HG03095 (cell line): ENCODE measurements at regions not wholly inside any gene's neighbourhood (a gene's known extent, or its start where the extent isn't known, plus 50 kb on each side); places are given as distances from the start of the nearest gene placed in this dataset.

Experiments used
- ATAC-seq: cut with Tn5 transposase; IDR thresholded peaks from one replicate; pipeline ENCODE4 v1.9.1; 2021; ENCODE audit warnings: moderate library complexity; ENCODE audit not compliant: unreplicated experiment

DNA sequence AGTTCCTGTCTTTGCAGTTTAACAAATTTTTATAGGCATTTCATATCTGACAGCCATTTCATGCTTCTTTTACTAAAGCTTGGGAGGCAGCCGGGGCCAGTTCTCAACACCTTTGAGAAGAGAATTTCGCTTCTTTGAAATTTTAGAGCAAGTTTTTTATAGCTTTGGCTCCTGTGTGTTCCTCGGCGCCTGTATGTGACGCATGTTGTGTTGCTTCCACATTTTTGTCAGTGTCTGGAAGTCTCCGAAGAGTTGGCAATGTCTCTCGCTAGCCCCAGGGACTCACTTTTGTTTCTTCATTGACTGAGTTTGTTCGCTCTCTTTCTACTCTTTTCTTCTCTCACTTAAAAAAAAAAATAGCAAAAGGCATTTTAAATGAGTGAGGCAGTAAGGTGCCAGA lies 386.9 kb upstream of the PLXNA2 start:
- no peak for ATAC-seq

DNA sequence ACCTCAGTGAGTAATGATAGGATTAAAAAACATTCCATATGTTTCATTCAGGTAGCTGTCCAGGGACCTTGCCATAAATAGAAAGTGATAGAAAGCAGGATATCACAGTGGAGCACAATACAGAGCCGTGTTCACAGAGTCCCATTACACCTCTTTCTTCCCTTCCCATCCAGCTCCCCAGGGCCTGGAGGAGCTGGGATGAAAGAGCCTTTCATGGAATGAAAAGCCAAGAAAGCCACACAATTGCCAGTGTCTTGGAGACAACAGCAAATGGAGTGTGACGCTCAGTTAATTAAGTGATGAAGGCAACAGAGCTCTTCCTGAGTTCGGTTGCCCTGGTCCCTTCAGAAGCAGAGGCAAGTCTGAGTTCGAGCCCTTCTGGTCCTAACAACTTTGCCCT lies 387.3 kb upstream of the PLXNA2 start:
- ATAC-seq = no peak

DNA sequence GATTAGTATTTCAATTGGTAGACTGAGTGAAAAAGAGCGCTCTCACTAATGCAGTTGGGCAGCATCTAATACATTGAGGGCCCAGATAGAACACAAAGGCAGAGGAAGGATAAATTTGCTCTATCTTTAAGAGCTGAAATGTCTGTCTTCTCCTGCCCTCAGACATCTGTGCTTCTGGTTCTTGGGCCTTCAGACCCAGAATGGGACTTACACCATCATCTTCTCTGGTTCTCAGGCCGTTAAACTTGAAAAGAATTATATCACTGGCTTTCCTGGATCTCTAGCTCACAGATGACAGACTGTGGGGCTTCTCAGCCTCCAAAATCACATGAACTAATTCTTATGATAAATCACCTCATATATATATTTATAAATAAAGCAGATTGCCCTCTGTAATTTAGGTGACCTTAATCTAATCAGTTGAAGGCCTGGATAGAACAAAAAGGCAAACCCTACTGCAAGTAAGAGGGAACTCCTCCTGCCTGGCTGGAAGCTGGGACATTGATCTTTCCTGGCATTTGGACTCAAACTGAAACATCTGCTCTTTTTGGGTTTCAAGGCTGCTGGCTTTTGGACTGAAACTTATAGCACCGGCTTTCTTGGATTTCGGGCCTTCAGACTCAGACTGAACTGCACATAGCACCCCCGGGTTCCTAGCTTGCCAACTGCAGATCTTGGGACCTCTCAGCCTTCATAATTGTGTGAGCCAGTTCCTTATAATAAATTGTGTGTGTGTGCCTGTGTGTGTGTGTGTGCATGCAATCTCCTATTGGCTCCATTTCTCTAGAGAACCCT lies 390.4 kb upstream of the PLXNA2 start:
- no peak for ATAC-seq

DNA sequence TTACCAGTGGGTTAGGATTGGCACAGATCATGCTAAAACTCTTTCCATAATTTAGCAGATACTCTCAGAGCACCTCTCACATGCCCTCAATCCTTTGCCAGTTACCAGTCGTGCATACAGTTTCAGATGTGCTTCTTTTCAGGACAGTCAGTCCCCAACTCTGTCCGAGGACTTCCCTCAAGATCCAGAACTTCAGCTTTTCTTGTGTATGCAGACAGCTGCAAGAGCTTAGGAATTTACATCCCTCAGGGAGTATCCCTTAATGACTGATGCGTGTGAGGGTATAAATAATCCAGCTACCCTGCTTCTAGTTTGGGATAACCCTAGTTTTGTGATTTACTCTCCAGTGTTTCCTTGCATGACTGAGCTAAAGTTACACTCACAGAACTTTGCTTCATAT lies 393.0 kb upstream of the PLXNA2 start:
- no peak for ATAC-seq

DNA sequence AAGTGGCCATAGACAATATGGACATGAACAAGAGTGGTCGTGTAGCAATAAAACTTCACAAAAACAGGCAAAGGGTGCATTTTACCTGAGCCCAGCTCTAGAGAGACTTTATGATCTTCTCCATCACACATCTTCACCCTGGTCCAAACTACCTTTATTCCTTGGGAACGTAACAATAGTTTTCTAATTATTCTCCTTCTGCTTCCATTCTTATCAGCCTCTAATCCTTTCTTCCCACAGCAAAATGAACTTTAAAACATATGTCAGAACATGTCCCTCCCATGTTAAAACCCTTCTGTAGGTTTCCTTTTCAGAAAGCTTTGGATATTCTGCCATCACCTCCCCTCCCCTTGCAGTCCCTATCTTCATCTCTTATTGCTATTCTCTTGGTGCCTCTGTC lies 395.2 kb upstream of the PLXNA2 start:
- ATAC-seq = no peak

DNA sequence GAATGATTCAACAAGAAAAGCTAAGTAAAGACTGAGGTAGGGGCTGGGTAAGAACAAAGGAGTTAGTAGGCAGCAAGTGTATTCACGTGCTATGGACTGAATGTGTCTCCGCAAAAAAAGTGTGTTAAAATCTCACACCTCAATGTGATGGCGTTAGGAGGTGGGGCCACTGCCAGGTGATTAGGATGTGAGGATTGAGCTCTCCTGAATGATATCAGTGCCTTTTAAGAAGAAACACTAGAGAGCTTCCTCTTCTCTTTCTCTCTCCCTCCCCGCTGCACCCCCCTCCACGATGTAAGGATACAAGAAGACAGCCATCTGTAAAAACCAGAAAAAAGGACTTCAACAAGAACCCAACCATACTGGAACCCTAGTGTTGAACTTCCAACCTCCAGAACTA lies 396.1 kb upstream of the PLXNA2 start:
- ATAC-seq = no peak

DNA sequence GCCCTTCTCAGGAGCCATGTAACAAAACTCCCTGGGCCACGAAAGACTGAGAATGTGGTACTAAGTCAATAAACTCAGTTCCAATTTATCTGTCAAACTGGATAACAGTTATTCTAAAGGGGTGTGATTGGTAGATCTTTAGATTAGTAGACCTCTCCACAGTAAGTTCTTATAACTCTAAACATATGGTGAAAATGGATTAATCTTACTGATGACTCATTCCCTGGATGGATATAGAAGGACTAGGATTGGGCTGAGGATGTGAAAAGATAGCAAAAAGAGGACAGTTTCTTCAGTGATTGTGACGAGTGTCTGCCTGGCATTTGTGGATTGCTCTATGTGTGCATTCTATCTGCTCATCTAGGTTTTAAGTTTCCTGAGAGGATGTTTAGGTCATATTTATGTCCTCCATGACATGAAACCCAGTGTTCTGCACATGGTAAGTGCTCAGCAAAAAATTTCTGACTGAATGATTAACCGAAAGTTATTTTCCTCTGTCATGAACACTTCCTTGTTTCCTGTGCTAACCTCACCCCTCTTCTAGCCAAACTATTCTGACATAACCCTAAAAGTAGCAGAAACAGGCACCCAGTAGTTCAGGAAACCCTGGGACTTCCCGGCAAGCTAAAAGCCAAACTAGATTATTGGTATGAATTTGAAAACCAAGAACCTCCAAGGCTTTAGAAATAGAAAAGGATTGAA lies 397.5 kb upstream of the PLXNA2 start:
- no peak for ATAC-seq

DNA sequence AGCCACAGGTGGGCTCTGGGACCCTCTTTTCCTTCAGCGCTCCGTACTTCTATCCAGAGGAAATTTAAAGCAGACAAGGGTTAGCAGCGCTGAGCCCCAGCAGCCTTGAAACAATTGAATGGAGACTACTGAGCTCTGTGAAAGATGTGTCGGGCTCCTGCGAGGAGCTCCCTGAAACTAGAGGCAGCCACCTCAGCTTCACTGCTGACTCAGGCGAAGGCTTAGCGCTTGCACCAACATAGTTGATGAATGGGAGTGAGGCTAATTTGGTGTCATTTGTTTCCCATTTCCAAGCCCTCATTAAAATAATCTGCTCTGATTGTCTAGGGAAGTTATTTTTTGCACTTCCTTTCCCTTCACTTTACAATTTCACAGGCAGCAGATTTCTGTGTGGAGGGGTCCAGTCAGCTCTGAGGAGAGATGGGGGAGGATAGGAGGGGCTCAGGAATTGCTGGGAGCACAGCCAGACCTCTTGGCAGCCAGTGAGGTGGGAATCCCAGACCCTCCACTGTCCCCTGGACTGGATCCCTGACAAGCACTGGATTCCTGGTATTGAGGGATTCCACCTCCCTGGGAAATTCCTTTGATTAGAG lies 398.9 kb upstream of the PLXNA2 start:
- no peak for ATAC-seq

DNA sequence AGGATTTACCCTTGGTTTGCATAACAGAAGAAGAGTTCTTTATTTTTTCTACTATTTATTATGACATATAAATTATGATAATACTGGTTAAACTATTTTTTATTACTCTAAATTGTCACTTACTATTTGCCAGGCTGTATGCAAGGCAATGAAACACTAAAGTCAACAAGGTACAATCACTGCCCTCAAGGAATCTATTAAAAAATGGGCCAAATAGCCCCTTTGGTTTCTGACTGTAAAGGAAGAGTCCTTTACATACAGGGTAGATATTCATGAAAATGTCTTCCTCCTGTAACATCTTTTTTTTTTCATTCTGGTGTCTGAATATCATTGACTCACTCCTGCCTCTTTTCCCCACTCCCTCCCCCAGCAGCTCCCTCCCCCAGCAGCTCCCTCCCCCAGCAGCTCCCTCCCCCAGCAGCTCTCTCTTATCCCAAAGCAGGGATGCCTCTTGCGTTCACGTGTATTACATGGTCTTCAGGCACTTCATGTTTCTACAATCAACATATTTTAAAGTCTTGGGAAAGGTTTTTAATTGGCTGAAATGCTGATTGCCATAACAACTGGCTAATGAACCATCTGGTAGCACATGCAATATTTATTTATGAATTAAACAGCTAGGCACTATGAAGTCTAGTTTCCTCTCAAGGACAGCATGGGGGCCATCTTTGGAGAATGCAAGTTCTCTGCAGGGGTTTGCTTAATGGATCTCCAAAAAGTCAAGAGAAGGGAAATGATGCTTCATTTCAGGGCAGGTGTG lies 400.4 kb upstream of the PLXNA2 start:
- ATAC-seq = no peak

DNA sequence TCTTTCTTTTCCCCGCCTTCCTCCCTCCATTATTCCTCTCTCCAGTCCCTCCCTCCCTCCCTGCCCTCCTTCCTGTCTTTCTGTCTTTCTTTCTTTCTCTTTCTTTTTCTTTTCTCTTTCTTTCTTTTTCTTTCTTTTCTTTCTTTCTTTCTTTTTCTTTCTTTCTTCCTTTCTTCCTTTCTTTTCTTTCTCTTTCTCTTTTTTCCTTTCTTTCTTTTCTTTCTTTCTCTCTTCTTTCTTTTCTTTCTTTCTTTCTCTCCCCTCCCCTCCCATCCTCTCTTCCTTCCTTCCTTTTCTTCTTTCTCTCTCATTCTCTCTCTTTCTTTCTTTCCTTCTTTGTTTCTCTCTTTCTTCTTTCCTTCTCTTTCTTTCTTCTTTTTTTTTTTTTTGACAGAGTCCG lies 402.2 kb upstream of the PLXNA2 start:
- no peak for ATAC-seq

DNA sequence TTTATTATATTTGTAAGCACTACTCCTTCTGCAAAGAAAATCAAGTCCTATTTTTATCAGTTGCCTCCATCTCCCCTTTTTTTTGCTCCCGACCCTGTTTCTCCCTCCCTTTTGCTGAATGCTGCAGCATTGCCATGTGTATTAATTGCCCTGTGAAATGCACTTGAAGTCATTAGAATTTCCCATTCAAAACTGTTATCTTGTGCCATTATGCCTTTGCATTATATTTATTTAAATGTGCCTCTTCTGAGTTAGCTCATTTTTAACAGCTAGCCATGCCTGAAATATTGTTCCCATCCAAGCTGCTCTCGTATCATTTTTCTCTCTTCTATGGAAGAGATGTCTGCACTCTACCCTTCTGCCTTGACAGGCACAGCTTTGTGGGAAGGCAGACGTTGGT lies 404.0 kb upstream of the PLXNA2 start:
- no peak for ATAC-seq

DNA sequence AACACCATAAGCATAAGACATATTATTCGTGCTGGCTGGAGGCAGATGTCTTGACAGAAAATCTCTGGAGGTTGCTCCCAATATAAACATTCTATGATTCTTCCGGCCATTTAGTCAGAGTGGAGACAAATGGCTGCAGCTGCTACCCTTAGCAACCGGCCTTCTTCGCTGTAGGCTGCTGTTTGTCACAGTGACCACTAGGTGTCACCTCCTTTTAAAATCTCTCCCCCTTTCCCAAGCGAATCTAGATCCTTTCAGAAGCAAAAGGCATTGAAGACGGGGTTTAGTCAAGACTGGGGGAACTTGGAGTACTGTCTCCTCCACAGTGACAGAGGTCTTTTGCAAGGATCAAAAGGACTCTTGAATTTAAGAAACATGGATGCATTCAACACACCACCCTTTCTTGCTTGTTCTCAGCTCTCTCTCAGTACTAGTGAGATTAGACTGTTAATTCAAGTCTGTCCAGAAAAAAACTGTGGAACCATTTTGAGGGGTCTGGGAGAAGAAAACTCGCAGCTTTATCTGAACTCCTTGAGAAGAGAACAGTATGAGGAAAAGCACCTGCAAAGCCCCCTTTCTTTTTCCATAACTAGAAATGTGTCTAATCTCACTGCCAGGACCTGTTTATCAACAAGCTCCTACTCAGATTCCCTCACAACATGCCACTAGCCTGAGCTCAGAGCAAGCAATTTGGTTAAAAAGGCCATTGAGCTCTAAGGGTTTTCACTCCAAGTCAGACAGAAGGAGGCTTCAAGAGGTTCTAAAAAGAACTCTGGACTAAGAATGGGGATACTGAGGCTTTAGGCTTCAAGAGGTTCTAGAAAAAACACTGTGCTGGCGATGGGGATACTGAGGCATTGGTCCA lies 408.3 kb upstream of the PLXNA2 start:
- ATAC-seq = peak; percentile 86

DNA sequence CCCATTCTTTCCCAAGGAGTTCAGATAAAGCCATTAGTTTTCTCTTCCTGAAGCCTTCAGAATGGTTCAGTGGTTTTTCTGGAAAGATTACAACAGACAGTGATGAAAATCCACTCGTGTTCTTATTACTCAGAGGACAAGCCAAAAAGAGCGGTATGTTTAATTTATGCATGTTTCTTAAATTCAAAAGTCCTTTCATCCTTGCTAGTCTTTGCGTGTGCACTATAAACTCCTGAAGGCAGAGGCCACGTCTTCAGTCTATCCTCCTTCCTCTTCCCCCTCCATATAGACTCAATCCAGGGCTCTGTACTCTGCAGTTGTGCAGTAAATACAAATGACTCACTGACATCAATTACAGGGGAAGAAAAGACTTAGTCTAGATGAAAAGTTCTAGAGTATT lies 409.2 kb upstream of the PLXNA2 start:
- ATAC-seq = no peak

DNA sequence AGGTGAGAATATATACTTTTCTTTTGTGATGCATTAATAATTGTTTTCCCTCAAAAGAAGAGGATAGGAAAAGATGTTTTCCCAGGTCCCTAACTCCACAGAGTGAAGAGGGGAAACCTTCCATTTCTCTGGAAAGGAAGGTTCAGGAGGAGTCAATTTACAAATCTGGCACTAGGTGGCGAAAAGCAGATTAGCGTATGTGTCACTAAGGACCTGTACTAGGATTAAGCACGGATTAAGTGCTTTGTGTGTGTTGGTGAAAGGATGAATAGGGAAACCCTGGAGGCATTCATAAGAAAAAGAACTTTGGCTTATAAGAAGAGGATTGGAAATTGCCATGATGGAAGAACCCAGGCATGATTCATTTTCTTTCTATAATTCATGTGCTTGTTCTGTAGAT lies 410.1 kb upstream of the PLXNA2 start:
- ATAC-seq = no peak

DNA sequence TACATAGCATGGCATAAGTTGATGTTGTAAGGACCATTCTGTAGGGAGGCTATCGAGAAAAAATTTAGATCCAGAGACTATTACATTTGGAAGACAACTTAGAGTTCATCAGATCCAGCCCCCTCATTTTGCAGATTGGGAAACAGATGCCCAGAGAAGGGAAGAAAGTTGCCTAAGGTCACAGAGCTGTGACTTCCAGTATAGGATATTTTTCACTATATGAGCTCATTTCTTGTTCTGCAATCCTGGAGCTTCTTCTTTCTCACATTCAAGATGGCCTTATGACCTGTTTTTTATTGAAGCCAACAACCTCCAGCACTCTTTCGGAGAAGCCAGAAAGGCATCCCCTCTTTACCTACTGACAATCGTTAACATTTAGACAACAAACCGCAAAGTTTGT lies 421.8 kb upstream of the PLXNA2 start:
- no peak for ATAC-seq

DNA sequence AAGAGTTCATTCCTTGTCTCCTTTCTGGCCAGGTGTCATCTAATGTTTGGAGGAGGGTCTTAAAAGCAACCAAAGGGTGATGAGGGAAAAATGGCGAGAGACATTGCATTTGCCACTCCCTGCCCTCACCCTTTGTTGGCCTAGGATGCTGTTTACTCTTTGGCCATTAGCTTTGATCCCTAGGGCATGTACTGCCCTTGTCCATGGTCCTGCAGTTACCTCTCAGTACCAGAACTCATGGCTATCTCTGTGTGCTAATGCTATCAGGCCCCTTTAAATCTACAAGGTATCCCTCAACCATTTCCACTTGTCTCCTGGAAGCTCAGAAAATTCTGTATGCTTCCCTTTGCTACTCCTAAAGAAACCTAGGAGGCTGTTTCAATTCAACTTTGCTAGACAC lies 424.8 kb upstream of the PLXNA2 start:
- ATAC-seq = no peak

DNA sequence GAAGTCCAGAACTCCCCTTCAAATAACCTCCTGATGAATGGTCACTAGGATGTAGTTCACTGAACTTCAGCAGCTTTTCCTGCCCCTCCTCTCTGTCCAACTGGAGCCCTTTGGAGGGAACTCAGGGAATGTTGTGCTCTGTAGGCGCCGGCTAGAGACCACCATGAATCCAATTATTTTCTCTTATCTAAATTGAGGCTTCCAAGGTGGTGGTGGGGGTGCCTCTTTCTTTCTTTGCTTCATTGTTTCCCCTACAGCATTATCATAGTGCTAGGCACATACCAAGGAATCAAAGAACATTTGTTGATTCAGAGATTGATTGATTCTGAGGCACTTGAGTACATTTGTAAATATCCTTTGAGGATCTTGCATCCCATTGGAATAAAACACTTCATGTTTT lies 426.6 kb upstream of the PLXNA2 start:
- no peak for ATAC-seq

DNA sequence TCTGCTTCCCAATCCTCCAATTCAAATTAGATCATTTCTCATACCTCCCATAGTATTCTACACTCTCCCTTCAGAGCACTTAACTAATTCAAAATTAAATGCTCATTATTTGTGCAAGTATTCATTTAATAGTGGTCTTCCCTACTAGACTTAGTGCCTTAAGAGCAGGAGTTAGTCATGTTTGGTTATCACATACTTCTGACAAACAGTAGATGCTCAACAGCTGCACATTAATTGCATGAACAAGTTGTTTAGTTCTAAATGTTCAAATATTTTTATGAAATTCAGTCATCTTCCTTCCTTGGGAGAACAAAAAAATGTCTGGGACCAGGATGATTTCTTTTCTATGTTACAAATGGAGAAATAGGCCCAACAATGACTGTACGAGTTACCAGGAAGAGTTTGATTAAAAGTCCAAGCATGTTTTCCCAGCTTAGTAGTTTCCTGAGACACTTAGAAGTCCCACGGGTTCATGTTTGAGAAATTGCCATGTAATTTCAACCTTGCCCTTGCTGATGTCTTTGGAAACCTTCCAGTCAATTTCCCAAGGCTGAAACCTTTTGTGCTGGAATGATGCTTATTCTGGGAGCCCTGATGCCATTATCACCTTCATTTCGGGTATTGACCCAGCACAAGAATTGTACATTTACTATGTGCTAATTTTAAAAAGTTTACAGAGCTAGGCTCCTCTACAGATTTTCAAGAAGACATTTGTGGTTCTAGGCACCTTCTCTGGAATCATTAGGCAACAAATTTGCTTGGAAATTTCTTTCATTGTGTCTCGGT lies 437.9 kb upstream of the PLXNA2 start:
- ATAC-seq = no peak

DNA sequence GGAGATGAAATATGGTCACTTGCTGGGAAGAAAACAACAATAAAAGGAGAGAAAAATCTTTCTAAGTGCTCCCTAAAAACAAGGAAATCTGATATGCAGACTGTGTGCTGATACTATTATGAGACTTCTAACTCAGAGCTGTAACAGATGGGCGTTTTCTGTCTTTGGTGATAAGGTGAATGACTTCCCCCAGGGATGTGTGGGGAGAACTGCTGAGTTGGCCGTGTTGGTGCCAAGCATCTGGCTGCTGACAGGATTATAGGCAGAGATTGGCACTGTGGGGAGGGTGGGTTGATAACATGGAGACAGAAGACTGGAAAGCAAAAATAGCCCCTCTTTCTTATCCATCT lies 438.5 kb upstream of the PLXNA2 start:
- ATAC-seq = no peak

DNA sequence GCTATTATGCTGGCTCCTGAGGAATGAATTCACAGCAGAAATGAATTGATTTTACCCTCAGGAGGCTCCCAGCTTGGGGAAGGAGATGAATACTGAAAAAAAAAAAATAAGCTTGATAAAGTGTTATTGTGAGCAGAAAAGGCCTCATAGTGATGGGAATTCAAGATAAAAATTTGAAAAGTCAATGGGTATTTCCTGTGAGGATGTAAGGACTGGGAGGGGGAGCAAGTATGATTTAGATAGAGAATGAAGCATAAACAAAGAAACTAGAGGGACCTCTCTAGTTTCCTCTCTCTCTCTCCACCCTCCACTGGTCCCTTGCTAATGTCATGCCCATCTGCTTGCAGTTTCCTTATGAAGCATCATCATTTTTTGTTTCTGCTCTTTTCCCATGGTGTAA lies 439.0 kb upstream of the PLXNA2 start:
- ATAC-seq = no peak
